OCI-LY1 (cell line): ENCODE measurements at regions not wholly inside any gene's neighbourhood (a gene's known extent, or its start where the extent isn't known, plus 50 kb on each side); places are given as distances from the start of the nearest gene placed in this dataset.

ENCODE experiments used
- H2AFZ ChIP-seq: fragments of 200-600 bp; sonication (generic), shearing (Covaris generic); 2 replicates; pipeline ENCODE4 v1.6.0; 2014; ENCODE audit warnings: antibody characterized with exemption, mild to moderate bottlenecking, low read length
- H3F3A ChIP-seq: fragments of 200-600 bp; sonication (generic), shearing (Covaris generic); 2 replicates; pipeline ENCODE4 v1.6.0; 2014; ENCODE audit warnings: mild to moderate bottlenecking, antibody characterized with exemption, low read length, moderate library complexity; ENCODE audit not compliant: insufficient read depth
- H3K27ac ChIP-seq: fragments of 200-600 bp; sonication (generic); 2 replicates; pipeline ENCODE4 v1.5.1; 2014; ENCODE audit warnings: low read length, mixed run types, mild to moderate bottlenecking, low read depth; ENCODE audit not compliant: poor library complexity, severe bottlenecking
- H3K27me3 ChIP-seq: fragments of 200-600 bp; sonication (generic); 2 replicates; pipeline ENCODE4 v1.6.0; 2014; ENCODE audit warnings: antibody characterized with exemption, mild to moderate bottlenecking, low read length, moderate library complexity; ENCODE audit not compliant: insufficient read depth
- H3K36me3 ChIP-seq: fragments of 200-600 bp; sonication (generic); 2 replicates; pipeline ENCODE4 v1.6.1; 2014; ENCODE audit warnings: mild to moderate bottlenecking, antibody characterized with exemption, low read length, moderate library complexity, mixed read lengths; ENCODE audit not compliant: insufficient read depth
- H3K4me1 ChIP-seq: fragments of 200-600 bp; sonication (generic); 2 replicates; pipeline ENCODE4 v1.5.1; 2014; ENCODE audit warnings: mild to moderate bottlenecking, low read length, moderate library complexity; ENCODE audit not compliant: insufficient read depth, severe bottlenecking
- H3K4me2 ChIP-seq: fragments of 200-600 bp; sonication (generic), shearing (Covaris generic); 2 replicates; pipeline ENCODE4 v1.6.1; 2014; ENCODE audit warnings: low read length
- H3K4me3 ChIP-seq: fragments of 200-600 bp; sonication (generic); 2 replicates; pipeline ENCODE4 v1.5.1; 2014; ENCODE audit warnings: low read length, low read depth, mild to moderate bottlenecking, mixed read lengths; ENCODE audit not compliant: poor library complexity, severe bottlenecking
- H3K79me2 ChIP-seq: fragments of 200-600 bp; shearing (Covaris generic); 2 replicates; pipeline ENCODE4 v1.6.1; 2016; ENCODE audit warnings: mixed run types, low read length, mixed read lengths; ENCODE audit not compliant: insufficient read depth
- H3K9ac ChIP-seq: fragments of 200-600 bp; sonication (generic), shearing (Covaris generic); 2 replicates; pipeline ENCODE4 v1.6.1; 2014; ENCODE audit warnings: mild to moderate bottlenecking, low read length, mixed read lengths
- H3K9me2 ChIP-seq: fragments of 200-600 bp; sonication (generic), shearing (Covaris generic); 2 replicates; pipeline ENCODE4 v1.6.1; 2014; ENCODE audit warnings: low read depth, mild to moderate bottlenecking, low read length, mixed read lengths
- H3K9me3 ChIP-seq: fragments of 200-600 bp; shearing (Covaris generic); 2 replicates; pipeline ENCODE4 v1.6.1; 2014; ENCODE audit warnings: low read length, mixed read lengths
- H4K20me1 ChIP-seq: fragments of 200-600 bp; sonication (generic), shearing (Covaris generic); 2 replicates; pipeline ENCODE4 v1.6.0; 2016; ENCODE audit warnings: mild to moderate bottlenecking, low read length; ENCODE audit not compliant: insufficient read depth
- CTCF ChIP-seq: fragments of 200-600 bp; sonication (generic), shearing (Covaris generic); IDR thresholded peaks from 2 replicates; pipeline ENCODE4 v1.5.1; 2017; ENCODE audit warnings: mild to moderate bottlenecking, antibody characterized with exemption, low read length, moderate library complexity, mixed read lengths
- EZH2 ChIP-seq: fragments of 200-600 bp; sonication (generic), shearing (Covaris generic); IDR thresholded peaks from 2 replicates; pipeline ENCODE4 v1.8.0; 2017; ENCODE audit warnings: borderline replicate concordance, mixed run types, mild to moderate bottlenecking, antibody characterized with exemption, low read length, moderate library complexity, mixed read lengths

- no peak overlapping the region for H3K9ac ChIP-seq
- no peaks in the 10 kb centered on the region for H3K79me2 ChIP-seq
- no peak for TF ChIP-seq EZH2
- TF ChIP-seq CTCF = no peak
- H3K4me2 ChIP-seq = no peak overlapping the region
- H3K4me3 ChIP-seq = no peak overlapping the region
- H3K27ac ChIP-seq = no peak overlapping the region
- H3K27me3 ChIP-seq = no peaks in the 10 kb centered on the region; the same call in 1 of the 2 replicates
- H2AFZ ChIP-seq = no peak overlapping the region
- H3K9me2 ChIP-seq = no peaks in the 10 kb centered on the region
- no peaks in the 10 kb centered on the region for H3K9me3 ChIP-seq
- H3K36me3 ChIP-seq = no peaks in the 10 kb centered on the region
- H3K4me1 ChIP-seq = no peaks in the 10 kb centered on the region
- no peaks in the 10 kb centered on the region for H3F3A ChIP-seq
- H4K20me1 ChIP-seq = no peaks in the 10 kb centered on the region
Observed at GRCh38 chr2:173649527-173650219, 295.0 kb downstream of the CDCA7 start.

GRCh38 chr2:173651891-173652290 is 297.2 kb downstream of the CDCA7 start:
- Histone ChIP-seq H3K4me1 (no peaks in the 10 kb centered on the region), H3K9me3 (no peaks in the 10 kb centered on the region), H3K9me2 (no peaks in the 10 kb centered on the region), H3K79me2 (no peaks in the 10 kb centered on the region), H3K27me3 (no peaks in the 10 kb centered on the region; the same call in 1 of the 2 replicates), H4K20me1 (no peaks in the 10 kb centered on the region), H2AFZ (no peak overlapping the region), H3K4me3 (no peak overlapping the region), H3F3A (no peaks in the 10 kb centered on the region), H3K9ac (no peak overlapping the region), H3K4me2 (no peak overlapping the region), H3K27ac (no peak overlapping the region), H3K36me3 (no peaks in the 10 kb centered on the region)
- TF ChIP-seq CTCF = no peak
- no peak for TF ChIP-seq EZH2

GRCh38 chr2:173652311-173652710 is 297.6 kb downstream of the CDCA7 start:
- H4K20me1 ChIP-seq = no peaks in the 10 kb centered on the region
- H3F3A ChIP-seq = no peaks in the 10 kb centered on the region
- no peaks in the 10 kb centered on the region for H3K9me3 ChIP-seq
- H3K4me3 ChIP-seq = no peak overlapping the region
- no peaks in the 10 kb centered on the region for H3K36me3 ChIP-seq
- no peak overlapping the region for H3K27ac ChIP-seq
- no peak for TF ChIP-seq EZH2
- H3K4me1 ChIP-seq = no peaks in the 10 kb centered on the region
- H3K79me2 ChIP-seq = no peaks in the 10 kb centered on the region
- no peak overlapping the region for H3K4me2 ChIP-seq
- H3K27me3 ChIP-seq = no peaks in the 10 kb centered on the region; the same call in 1 of the 2 replicates
- no peak overlapping the region for H3K9ac ChIP-seq
- no peak overlapping the region for H2AFZ ChIP-seq
- no peaks in the 10 kb centered on the region for H3K9me2 ChIP-seq
